Osteoblast (primary cell): ENCODE measurements at regions not wholly inside any gene's neighbourhood (a gene's known extent, or its start where the extent isn't known, plus 50 kb on each side); places are given as distances from the start of the nearest gene placed in this dataset.

Experiments
- DNase-seq: peaks from one replicate; pipeline ENCODE4 v3.0.0; 2011; ENCODE audit warnings: low spot score, mixed read lengths; ENCODE audit not compliant: insufficient read length; ENCODE audit errors: missing footprints
- H2AFZ ChIP-seq: 2 replicates; pipeline ENCODE4 v1.6.0; 2011; ENCODE audit warnings: mild to moderate bottlenecking, low read length
- H3K27ac ChIP-seq: 2 replicates; pipeline ENCODE4 v1.5.1; 2011; ENCODE audit warnings: mild to moderate bottlenecking, low read depth, low read length, moderate library complexity
- H3K27me3 ChIP-seq: 2 replicates; pipeline ENCODE4 v1.6.0; 2012; ENCODE audit warnings: mild to moderate bottlenecking, control low read depth, inconsistent platforms, low read length, moderate library complexity; ENCODE audit not compliant: insufficient read depth
- H3K36me3 ChIP-seq: 2 replicates; pipeline ENCODE4 v1.5.1; 2011; ENCODE audit warnings: mild to moderate bottlenecking, low read length, control low read depth, moderate library complexity; ENCODE audit not compliant: insufficient read depth
- H3K4me1 ChIP-seq: 2 replicates; pipeline ENCODE4 v1.5.1; 2011; ENCODE audit warnings: mild to moderate bottlenecking, low read length, control low read depth, moderate library complexity; ENCODE audit not compliant: insufficient read depth
- H3K4me2 ChIP-seq: 2 replicates; pipeline ENCODE4 v1.6.0; 2011; ENCODE audit warnings: mild to moderate bottlenecking, low read length; ENCODE audit not compliant: insufficient read depth
- H3K4me3 ChIP-seq: fragments of 200-600 bp; sonication (generic); 3 replicates; pipeline ENCODE4 v1.5.1; 2012; ENCODE audit warnings: mild to moderate bottlenecking, low read length, inconsistent platforms; ENCODE audit not compliant: insufficient read depth
- H3K79me2 ChIP-seq: 2 replicates; pipeline ENCODE4 v1.6.0; 2012; ENCODE audit warnings: mild to moderate bottlenecking, low read length, control low read depth, inconsistent platforms; ENCODE audit not compliant: insufficient read depth
- H3K9me3 ChIP-seq: 2 replicates; pipeline ENCODE4 v1.5.1; 2011; ENCODE audit warnings: low read depth, low read length, control low read depth
- H4K20me1 ChIP-seq: 2 replicates; pipeline ENCODE4 v1.6.0; 2012; ENCODE audit warnings: mild to moderate bottlenecking, low read length, control low read depth; ENCODE audit not compliant: insufficient read depth
- CTCF ChIP-seq: IDR thresholded peaks from 2 replicates; pipeline ENCODE4 v1.5.1; 2011; ENCODE audit warnings: mild to moderate bottlenecking, low read depth, low read length, moderate library complexity; ENCODE audit errors: extremely low read depth

GRCh38 chr12:38016602-38017001, 300.0 kb upstream of the ALG10B start:
- H2AFZ ChIP-seq: no peak overlapping the region
- H3K4me3 ChIP-seq: no peak overlapping the region
- no peak for TF ChIP-seq CTCF
- H3K36me3 ChIP-seq: no peaks in the 10 kb centered on the region
- no peaks in the 10 kb centered on the region for H3K4me1 ChIP-seq
- H3K4me2 ChIP-seq: no peak overlapping the region
- H3K27me3 ChIP-seq: no peaks in the 10 kb centered on the region
- no peak for DNase-seq
- no peaks in the 10 kb centered on the region for H3K79me2 ChIP-seq
- no peaks in the 10 kb centered on the region for H4K20me1 ChIP-seq
- H3K9me3 ChIP-seq: peaks cover 3% of the 10 kb centered on the region
- no peak overlapping the region for H3K27ac ChIP-seq

GRCh38 chr12:38025916-38026315, 290.7 kb upstream of the ALG10B start:
- no peak for TF ChIP-seq CTCF
- H2AFZ ChIP-seq: no peak overlapping the region
- no peak for DNase-seq

DNA sequence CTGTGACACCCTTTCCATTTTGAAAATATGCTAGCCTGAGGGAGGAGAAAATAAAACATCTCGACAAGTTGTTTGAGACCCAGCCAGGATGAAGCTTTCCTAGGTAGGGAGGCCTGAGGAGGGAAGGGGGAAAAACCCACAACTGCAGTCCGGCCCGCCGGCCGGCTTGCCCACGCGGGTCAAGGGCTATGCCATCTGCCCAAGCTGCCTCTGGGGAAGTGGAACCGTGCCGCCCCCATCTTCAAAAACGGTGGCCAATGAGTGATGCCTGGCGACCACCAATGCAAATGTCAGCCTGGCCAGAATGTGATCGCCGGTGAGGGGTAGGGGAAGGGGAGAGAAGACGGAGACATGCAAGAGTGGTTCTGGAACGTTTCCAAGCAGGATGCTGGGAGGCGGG, 263.5 kb upstream of the ALG10B start:
- Histone ChIP-seq H3K27ac (no peak overlapping the region), H3K9me3 (no peaks in the 10 kb centered on the region), H4K20me1 (no peaks in the 10 kb centered on the region), H3K27me3 (no peaks in the 10 kb centered on the region), H3K4me1 (no peaks in the 10 kb centered on the region), H2AFZ (no peak overlapping the region), H3K79me2 (no peaks in the 10 kb centered on the region), H3K4me3 (no peak overlapping the region), H3K36me3 (no peaks in the 10 kb centered on the region), H3K4me2 (no peak overlapping the region)
- no peak for TF ChIP-seq CTCF
- DNase-seq: no peak

More at GRCh38 chr12:38025916-38026315, 290.7 kb upstream of the ALG10B start:
- no peaks in the 10 kb centered on the region for H3K27me3 ChIP-seq
- H3K9me3 ChIP-seq: no peaks in the 10 kb centered on the region
- H3K79me2 ChIP-seq: no peaks in the 10 kb centered on the region
- H4K20me1 ChIP-seq: no peaks in the 10 kb centered on the region
- H3K4me1 ChIP-seq: no peaks in the 10 kb centered on the region
- no peak overlapping the region for H3K4me2 ChIP-seq
- no peak overlapping the region for H3K27ac ChIP-seq
- no peaks in the 10 kb centered on the region for H3K36me3 ChIP-seq
- H3K4me3 ChIP-seq: no peak overlapping the region

GRCh38 chr12:38053655-38054464, 262.7 kb upstream of the ALG10B start:
- no peak for TF ChIP-seq CTCF
- H3K36me3 ChIP-seq: no peaks in the 10 kb centered on the region
- no peak overlapping the region for H3K4me3 ChIP-seq
- no peak overlapping the region for H3K4me2 ChIP-seq
- no peaks in the 10 kb centered on the region for H3K79me2 ChIP-seq
- H2AFZ ChIP-seq: no peak overlapping the region
- H3K4me1 ChIP-seq: no peaks in the 10 kb centered on the region
- no peaks in the 10 kb centered on the region for H3K9me3 ChIP-seq
- no peaks in the 10 kb centered on the region for H4K20me1 ChIP-seq
- no peaks in the 10 kb centered on the region for H3K27me3 ChIP-seq
- DNase-seq: no peak
- no peak overlapping the region for H3K27ac ChIP-seq
